WTC11 (cell line): ENCODE measurements at regions not wholly inside any gene's neighbourhood (a gene's known extent, or its start where the extent isn't known, plus 50 kb on each side); places are given as distances from the start of the nearest gene placed in this dataset.
A peak's percentile ranks its signal among the peaks of the same experiment; 100 is the strongest.

Source experiments
- ATAC-seq: fragments of 200-7000 bp; cut with Tn5 transposase; 2 replicates; pipeline ENCODE4 v1.10.0; 2021; ENCODE audit warnings: mild to moderate bottlenecking, moderate library complexity
- CTCF ChIA-PET: fragments of 300-600 bp; sonication (Branson Sonifier 250); formaldehyde crosslinking; loops from one replicate; lab custom pipeline; 2021; ENCODE audit warnings: antibody characterized with exemption; lab: Charles Lee
- POLR2A ChIA-PET: fragments of 350-600 bp; sonication (Branson Sonifier 250); formaldehyde crosslinking; loops from one replicate; lab custom pipeline; 2021; ENCODE audit warnings: antibody characterized with exemption; lab: Charles Lee
- DNase-seq: peaks from one replicate; pipeline ENCODE4 v3.0.0; 2021; ENCODE audit warnings: low spot score
- H3K27ac Mint-ChIP-seq: 2 replicates; pipeline ENCODE4 v1.8.0; 2021; ENCODE audit warnings: mixed read lengths
- H3K27me3 Mint-ChIP-seq: 2 replicates; pipeline ENCODE4 v1.8.0; 2021; ENCODE audit warnings: low read depth, mild to moderate bottlenecking, moderate library complexity, mixed read lengths
- H3K36me3 Mint-ChIP-seq: 2 replicates; pipeline ENCODE4 v1.8.0; 2021; ENCODE audit warnings: mixed read lengths
- H3K4me1 Mint-ChIP-seq: 2 replicates; pipeline ENCODE4 v1.8.0; 2022; ENCODE audit warnings: mixed read lengths
- H3K4me3 Mint-ChIP-seq: 2 replicates; pipeline ENCODE4 v1.8.0; 2021; ENCODE audit warnings: mild to moderate bottlenecking, moderate library complexity, mixed read lengths
- H3K9me3 Mint-ChIP-seq: 2 replicates; pipeline ENCODE4 v1.8.0; 2021; ENCODE audit warnings: mixed read lengths
- CDX4 ChIP-seq: fragments of 250-450 bp; sonication (Bioruptor Pico); IDR thresholded peaks from 2 replicates; pipeline ENCODE4 v1.9.0; 2021; ENCODE audit warnings: moderate library complexity, mild to moderate bottlenecking, inconsistent platforms, borderline replicate concordance
- CTCF ChIP-seq: fragments of 200-600 bp; IDR thresholded peaks from 2 replicates; pipeline ENCODE4 v1.8.0; 2022; ENCODE audit warnings: antibody characterized with exemption
- FOXK1 ChIP-seq: sonication (generic); formaldehyde crosslinking; IDR thresholded peaks from 2 replicates; pipeline ENCODE4 v1.8.0; 2022; ENCODE audit warnings: mild to moderate bottlenecking, moderate library complexity, missing genetic modification reagents
- FOXP4 ChIP-seq: sonication (generic); formaldehyde crosslinking; IDR thresholded peaks from 2 replicates; pipeline ENCODE4 v1.8.0; 2022; ENCODE audit warnings: mild to moderate bottlenecking, missing genetic modification reagents
- GRHL2 ChIP-seq: fragments of 250-450 bp; sonication (Bioruptor Pico); IDR thresholded peaks from 2 replicates; pipeline ENCODE4 v1.8.0; 2022; ENCODE audit warnings: mild to moderate bottlenecking, moderate library complexity; ENCODE audit not compliant: insufficient replicate concordance, severe bottlenecking
- IRF1 ChIP-seq: sonication (generic); formaldehyde crosslinking; IDR thresholded peaks from 2 replicates; pipeline ENCODE4 v1.8.0; 2023; ENCODE audit warnings: missing genetic modification reagents
- JAZF1 ChIP-seq: fragments of 250-450 bp; sonication (Bioruptor Pico); IDR thresholded peaks from 2 replicates; pipeline ENCODE4 v1.9.0; 2021; ENCODE audit warnings: moderate library complexity, mild to moderate bottlenecking, inconsistent platforms
- PREB ChIP-seq: sonication (generic); formaldehyde crosslinking; IDR thresholded peaks from 2 replicates; pipeline ENCODE4 v1.8.1; 2022; ENCODE audit warnings: mild to moderate bottlenecking, missing genetic modification reagents, moderate library complexity, borderline replicate concordance
- TEAD1 ChIP-seq: sonication (generic); formaldehyde crosslinking; IDR thresholded peaks from 2 replicates; pipeline ENCODE4 v1.8.0; 2022; ENCODE audit warnings: mild to moderate bottlenecking, missing genetic modification reagents
- TEAD4 ChIP-seq: sonication (generic); formaldehyde crosslinking; IDR thresholded peaks from 2 replicates; pipeline ENCODE4 v1.8.0; 2022; ENCODE audit warnings: mild to moderate bottlenecking, missing genetic modification reagents
- USF2 ChIP-seq: sonication (generic); formaldehyde crosslinking; IDR thresholded peaks from 2 replicates; pipeline ENCODE4 v1.8.1; 2023; ENCODE audit warnings: mild to moderate bottlenecking, missing genetic modification reagents, moderate library complexity
- ZBTB21 ChIP-seq: sonication (generic); formaldehyde crosslinking; IDR thresholded peaks from 2 replicates; pipeline ENCODE4 v1.8.1; 2023; ENCODE audit warnings: mild to moderate bottlenecking, missing genetic modification reagents, borderline replicate concordance
- ZMAT4 ChIP-seq: fragments of 250-450 bp; sonication (Bioruptor Pico); IDR thresholded peaks from 2 replicates; pipeline ENCODE4 v1.9.0; 2021; ENCODE audit warnings: mild to moderate bottlenecking
- ZNF281 ChIP-seq: sonication (generic); formaldehyde crosslinking; IDR thresholded peaks from 2 replicates; pipeline ENCODE4 v1.8.0; 2023; ENCODE audit warnings: mild to moderate bottlenecking, missing genetic modification reagents
- ZNF416 ChIP-seq: fragments of 250-450 bp; sonication (Bioruptor Pico); IDR thresholded peaks from 2 replicates; pipeline ENCODE4 v1.9.0; 2021; ENCODE audit warnings: mild to moderate bottlenecking, inconsistent platforms
- ZNF532 ChIP-seq: fragments of 250-450 bp; sonication (Bioruptor Pico); IDR thresholded peaks from 2 replicates; pipeline ENCODE4 v1.9.0; 2021; ENCODE audit warnings: mild to moderate bottlenecking, borderline replicate concordance

GRCh38 chr4:181431661-181432060, 811.5 kb upstream of the TENM3 start (continued):
- TF ChIP-seq PREB (CRISPR knock-in tag) (no peak), FOXP4 (CRISPR knock-in tag) (no peak), USF2 (CRISPR knock-in tag) (no peak)

- CTCF ChIA-PET = no interaction called here
- Mint-ChIP-seq H3K36me3 (no peaks in the 10 kb centered on the region), H3K4me3 (no peak overlapping the region), H3K9me3 (no peaks in the 10 kb centered on the region), H3K27ac (no peak overlapping the region), H3K27me3 (no peaks in the 10 kb centered on the region), H3K4me1 (peaks cover 18% of the 10 kb centered on the region)
- TF ChIP-seq IRF1 (CRISPR knock-in tag) (no peak), ZBTB21 (peak; percentile 51; the same call in 1 of the 2 replicates)
- POLR2A ChIA-PET = no interaction called here
- ATAC-seq = peak; percentile 97
- peak; percentile 19 for DNase-seq
These were observed 810.9 kb upstream of the TENM3 start for GRCh38 chr4:181432335-181432734.

- ChIA-PET POLR2A (no interaction called here), CTCF (interaction anchor here (0.6 kb wide), 1 partner anchor 97 kb away, joined by 3 read pairs; no protein-coding TSS in a partner anchor)
- H3K4me1 Mint-ChIP-seq = peaks cover 5% of the 10 kb centered on the region
- peak; percentile 69 for ATAC-seq
- H3K4me3 Mint-ChIP-seq = no peak overlapping the region
- H3K27me3 Mint-ChIP-seq = no peaks in the 10 kb centered on the region
- no peak overlapping the region for H3K27ac Mint-ChIP-seq
- no peaks in the 10 kb centered on the region for H3K36me3 Mint-ChIP-seq
- no peaks in the 10 kb centered on the region for H3K9me3 Mint-ChIP-seq
- DNase-seq = no peak
- TF ChIP-seq CDX4 (no peak), ZMAT4 (no peak), CTCF (no peak), GRHL2 (CRISPR knock-in tag) (no peak), ZNF281 (CRISPR knock-in tag) (no peak), TEAD4 (CRISPR knock-in tag) (no peak), JAZF1 (CRISPR knock-in tag) (no peak), ZNF532 (CRISPR knock-in tag) (no peak), FOXK1 (CRISPR knock-in tag) (no peak), ZNF416 (CRISPR knock-in tag) (no peak), TEAD1 (CRISPR knock-in tag) (no peak)
These were observed 805.3 kb upstream of the TENM3 start for GRCh38 chr4:181437895-181438294.
